Activated naive CD4-positive, alpha-beta T cell treated with anti-CD3 and anti-CD28 coated beads for 36 hours (primary cell): ENCODE measurements at regions not wholly inside any gene's neighbourhood (a gene's known extent, or its start where the extent isn't known, plus 50 kb on each side); places are given as distances from the start of the nearest gene placed in this dataset.

Experiments used
- CTCF ChIA-PET: fragments of 350-600 bp; sonication (Branson Sonifier 250); formaldehyde crosslinking; loops from one replicate; lab custom pipeline; 2021; ENCODE audit warnings: antibody characterized with exemption; lab: Charles Lee
- DNase-seq: peaks from one replicate; pipeline ENCODE4 v3.0.0-alpha.2; 2020
- H3K27ac Mint-ChIP-seq: one replicate; pipeline ENCODE4 v1.8.0; 2021; ENCODE audit warnings: mild to moderate bottlenecking, mixed read lengths
- H3K27me3 Mint-ChIP-seq: one replicate; pipeline ENCODE4 v1.8.0; 2021; ENCODE audit warnings: low read depth, mixed read lengths
- H3K36me3 Mint-ChIP-seq: one replicate; pipeline ENCODE4 v1.8.0; 2021; ENCODE audit warnings: low read depth, mixed read lengths
- H3K4me1 Mint-ChIP-seq: one replicate; pipeline ENCODE4 v1.8.0; 2021; ENCODE audit warnings: low read depth, mixed read lengths
- H3K4me3 Mint-ChIP-seq: one replicate; pipeline ENCODE4 v1.8.0; 2021; ENCODE audit warnings: mild to moderate bottlenecking, moderate library complexity, mixed read lengths
- H3K9me3 Mint-ChIP-seq: one replicate; pipeline ENCODE4 v1.8.0; 2021; ENCODE audit warnings: mixed read lengths
- intact Hi-C: fragments of 100-400 bp; cut with micrococcal nuclease; formaldehyde crosslinking; loops from one replicate; pipeline ENCODE4 v1.15.1; 2023

- H3K9me3 Mint-ChIP-seq, result no peaks in the 10 kb centered on the region
- no peaks in the 10 kb centered on the region for H3K4me1 Mint-ChIP-seq
- H3K27ac Mint-ChIP-seq, result no peak overlapping the region
- no peak overlapping the region for H3K4me3 Mint-ChIP-seq
- CTCF ChIA-PET, result no interaction called here
- H3K36me3 Mint-ChIP-seq, result no peaks in the 10 kb centered on the region
- no peak for DNase-seq
- intact Hi-C loops, result no loop called here
- no peaks in the 10 kb centered on the region for H3K27me3 Mint-ChIP-seq
Measured at GRCh38 chr6:144895313-144896278, 610.5 kb downstream of the UTRN start.

- H3K9me3 Mint-ChIP-seq, result no peaks in the 10 kb centered on the region
- H3K27ac Mint-ChIP-seq, result no peak overlapping the region
- no peaks in the 10 kb centered on the region for H3K27me3 Mint-ChIP-seq
- H3K36me3 Mint-ChIP-seq, result no peaks in the 10 kb centered on the region
- no peaks in the 10 kb centered on the region for H3K4me1 Mint-ChIP-seq
- H3K4me3 Mint-ChIP-seq, result no peak overlapping the region
- no peak for DNase-seq
- intact Hi-C loops, result no loop called here
- CTCF ChIA-PET, result no interaction called here
Measured at GRCh38 chr6:144896289-144896688, 611.2 kb downstream of the UTRN start.

GRCh38 chr6:144896871-144897270 is 611.7 kb downstream of the UTRN start:
- no peaks in the 10 kb centered on the region for H3K4me1 Mint-ChIP-seq
- no peak overlapping the region for H3K4me3 Mint-ChIP-seq
- no peaks in the 10 kb centered on the region for H3K9me3 Mint-ChIP-seq
- DNase-seq, result no peak
- intact Hi-C loops, result no loop called here
- no peak overlapping the region for H3K27ac Mint-ChIP-seq
- no peaks in the 10 kb centered on the region for H3K36me3 Mint-ChIP-seq
- CTCF ChIA-PET, result no interaction called here
- H3K27me3 Mint-ChIP-seq, result no peaks in the 10 kb centered on the region

GRCh38 chr6:144897441-144897921 is 612.3 kb downstream of the UTRN start:
- Mint-ChIP-seq H3K27me3 (no peaks in the 10 kb centered on the region), H3K27ac (no peak overlapping the region), H3K4me1 (no peaks in the 10 kb centered on the region), H3K4me3 (no peak overlapping the region), H3K36me3 (no peaks in the 10 kb centered on the region), H3K9me3 (no peaks in the 10 kb centered on the region)
- CTCF ChIA-PET, result no interaction called here
- intact Hi-C loops, result no loop called here
- DNase-seq, result no peak

- peaks cover 3% of the 10 kb centered on the region for H3K9me3 Mint-ChIP-seq
- CTCF ChIA-PET, result no interaction called here
- DNase-seq, result no peak
- H3K36me3 Mint-ChIP-seq, result no peaks in the 10 kb centered on the region
- H3K27me3 Mint-ChIP-seq, result no peaks in the 10 kb centered on the region
- no peaks in the 10 kb centered on the region for H3K4me1 Mint-ChIP-seq
- H3K27ac Mint-ChIP-seq, result no peak overlapping the region
- intact Hi-C loops, result no loop called here
- no peak overlapping the region for H3K4me3 Mint-ChIP-seq
Measured at GRCh38 chr6:144898052-144898689, 613.0 kb downstream of the UTRN start.

GRCh38 chr6:144898741-144899140 is 613.6 kb downstream of the UTRN start:
- H3K4me1 Mint-ChIP-seq, result no peaks in the 10 kb centered on the region
- intact Hi-C loops, result no loop called here
- no peak overlapping the region for H3K4me3 Mint-ChIP-seq
- peaks cover 3% of the 10 kb centered on the region for H3K9me3 Mint-ChIP-seq
- no peak overlapping the region for H3K27ac Mint-ChIP-seq
- no peaks in the 10 kb centered on the region for H3K36me3 Mint-ChIP-seq
- CTCF ChIA-PET, result no interaction called here
- no peaks in the 10 kb centered on the region for H3K27me3 Mint-ChIP-seq
- DNase-seq, result no peak

GRCh38 chr6:144899161-144899560 is 614.0 kb downstream of the UTRN start:
- H3K27ac Mint-ChIP-seq, result no peak overlapping the region
- no peak for DNase-seq
- intact Hi-C loops, result no loop called here
- H3K9me3 Mint-ChIP-seq, result peaks cover 3% of the 10 kb centered on the region
- no peaks in the 10 kb centered on the region for H3K4me1 Mint-ChIP-seq
- no peaks in the 10 kb centered on the region for H3K36me3 Mint-ChIP-seq
- CTCF ChIA-PET, result no interaction called here
- no peak overlapping the region for H3K4me3 Mint-ChIP-seq
- peaks cover 2% of the 10 kb centered on the region for H3K27me3 Mint-ChIP-seq

GRCh38 chr6:144901412-144901811 is 616.3 kb downstream of the UTRN start:
- H3K27ac Mint-ChIP-seq, result no peak overlapping the region

GRCh38 chr6:144908004-144908403 is 622.9 kb downstream of the UTRN start:
- peaks cover 3% of the 10 kb centered on the region for H3K4me1 Mint-ChIP-seq
- H3K36me3 Mint-ChIP-seq, result no peaks in the 10 kb centered on the region
- DNase-seq, result no peak
- H3K27ac Mint-ChIP-seq, result no peak overlapping the region
- no peaks in the 10 kb centered on the region for H3K9me3 Mint-ChIP-seq
- intact Hi-C loops, result no loop called here
- no peak overlapping the region for H3K4me3 Mint-ChIP-seq
- CTCF ChIA-PET, result no interaction called here
- H3K27me3 Mint-ChIP-seq, result peaks cover 10% of the 10 kb centered on the region

More at GRCh38 chr6:144901412-144901811, 616.3 kb downstream of the UTRN start:
- intact Hi-C loops, result no loop called here
- H3K36me3 Mint-ChIP-seq, result no peaks in the 10 kb centered on the region
- H3K4me1 Mint-ChIP-seq, result no peaks in the 10 kb centered on the region
- CTCF ChIA-PET, result no interaction called here
- peaks cover 6% of the 10 kb centered on the region for H3K27me3 Mint-ChIP-seq
- H3K9me3 Mint-ChIP-seq, result peaks cover 3% of the 10 kb centered on the region
- H3K4me3 Mint-ChIP-seq, result no peak overlapping the region
- DNase-seq, result no peak

GRCh38 chr6:144909753-144910285 is 624.7 kb downstream of the UTRN start:
- no peaks in the 10 kb centered on the region for H3K36me3 Mint-ChIP-seq
- H3K27me3 Mint-ChIP-seq, result peaks cover 4% of the 10 kb centered on the region
- intact Hi-C loops, result no loop called here
- no peak overlapping the region for H3K4me3 Mint-ChIP-seq
- no peak overlapping the region for H3K27ac Mint-ChIP-seq
- H3K4me1 Mint-ChIP-seq, result peaks cover 3% of the 10 kb centered on the region
- H3K9me3 Mint-ChIP-seq, result no peaks in the 10 kb centered on the region
- DNase-seq, result no peak
- CTCF ChIA-PET, result no interaction called here

- peaks cover 4% of the 10 kb centered on the region for H3K27me3 Mint-ChIP-seq
- no peak overlapping the region for H3K4me3 Mint-ChIP-seq
- intact Hi-C loops, result no loop called here
- CTCF ChIA-PET, result no interaction called here
- no peak for DNase-seq
- H3K27ac Mint-ChIP-seq, result no peak overlapping the region
- H3K9me3 Mint-ChIP-seq, result no peaks in the 10 kb centered on the region
- peaks cover 3% of the 10 kb centered on the region for H3K4me1 Mint-ChIP-seq
- H3K36me3 Mint-ChIP-seq, result no peaks in the 10 kb centered on the region
Measured at GRCh38 chr6:144911322-144911721, 626.2 kb downstream of the UTRN start.

- Mint-ChIP-seq H3K9me3 (no peaks in the 10 kb centered on the region), H3K4me1 (peaks cover 3% of the 10 kb centered on the region), H3K36me3 (no peaks in the 10 kb centered on the region), H3K4me3 (no peak overlapping the region), H3K27me3 (peaks cover 3% of the 10 kb centered on the region), H3K27ac (no peak overlapping the region)
- intact Hi-C loops, result no loop called here
- no peak for DNase-seq
- CTCF ChIA-PET, result interaction anchor here (1.0 kb wide), 1 partner anchor 629 kb away, joined by 3 read pairs; no protein-coding TSS in a partner anchor
Measured at GRCh38 chr6:144912474-144912873, 627.3 kb downstream of the UTRN start.
